ENCODE measurements at regions not wholly inside any gene's neighbourhood (a gene's known extent, or its start where the extent isn't known, plus 50 kb on each side); places are given as distances from the start of the nearest gene placed in this dataset.

DNA sequence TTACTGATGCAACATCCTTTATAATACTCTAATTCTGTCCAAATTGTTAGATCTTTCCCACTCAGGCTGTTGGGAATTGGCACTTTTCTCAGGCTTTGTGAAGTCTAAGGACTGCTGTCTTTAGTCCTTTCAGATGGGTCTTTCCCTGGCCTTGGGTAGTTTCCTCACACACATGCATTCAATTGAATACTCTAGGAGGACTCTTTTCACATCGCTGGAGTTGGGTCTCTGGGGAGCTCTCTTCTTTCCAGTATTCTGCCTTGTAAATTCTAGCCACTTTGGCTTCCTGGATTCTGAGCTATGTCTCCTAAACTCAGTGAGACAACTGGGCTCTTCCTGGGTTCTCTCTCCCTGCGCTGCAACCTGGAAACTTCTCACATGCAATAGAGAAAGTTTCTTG, 215.5 kb downstream of the SNX18 start:
- H3K9me2 ChIP-seq (ENCODE audit: insufficient read depth), result no peaks in the 10 kb centered on the region
- H3K27me3 ChIP-seq (ENCODE audit: insufficient read depth), result no peaks in the 10 kb centered on the region
- H3K27ac ChIP-seq (ENCODE audit: low read depth), result no peak overlapping the region
- Mint-ChIP-seq H3K4me1 (no peaks in the 10 kb centered on the region), H3K4me3 (no peak overlapping the region), H3K36me3 (ENCODE audit: low read depth) (no peaks in the 10 kb centered on the region), H3K27me3 (ENCODE audit: insufficient read depth, low read depth, poor library complexity) (peaks cover 4% of the 10 kb centered on the region), H3K9me3 (no peaks in the 10 kb centered on the region), H3K27ac (no peak overlapping the region)
- no peaks in the 10 kb centered on the region for H3F3A ChIP-seq (replicated peaks; ENCODE audit: low read depth)
- no peaks in the 10 kb centered on the region for H3K4me1 ChIP-seq (ENCODE audit: insufficient read depth)
- TF ChIP-seq STAT1 (IDR thresholded peaks at IDR 0.05; ENCODE audit: unreplicated experiment) (no peak), ZNF114 (CRISPR knock-in tag; IDR thresholded peaks at IDR 0.05) (no peak), JUNB (IDR thresholded peaks at IDR 0.05; ENCODE audit: unreplicated experiment) (no peak)
- no peaks in the 10 kb centered on the region for H3K36me3 ChIP-seq (ENCODE audit: insufficient read depth)
- DNase-seq (ENCODE audit: low spot score) (no peak), ATAC-seq (no peak)
- no peak overlapping the region for H2AFZ ChIP-seq
- H3K4me2 ChIP-seq, result no peak overlapping the region
- H3K4me3 ChIP-seq, result no peak overlapping the region
- no peaks in the 10 kb centered on the region for H4K20me1 ChIP-seq (replicated peaks; ENCODE audit: insufficient read depth)
- no peaks in the 10 kb centered on the region for H3K79me2 ChIP-seq (replicated peaks; ENCODE audit: insufficient read depth)

DNA sequence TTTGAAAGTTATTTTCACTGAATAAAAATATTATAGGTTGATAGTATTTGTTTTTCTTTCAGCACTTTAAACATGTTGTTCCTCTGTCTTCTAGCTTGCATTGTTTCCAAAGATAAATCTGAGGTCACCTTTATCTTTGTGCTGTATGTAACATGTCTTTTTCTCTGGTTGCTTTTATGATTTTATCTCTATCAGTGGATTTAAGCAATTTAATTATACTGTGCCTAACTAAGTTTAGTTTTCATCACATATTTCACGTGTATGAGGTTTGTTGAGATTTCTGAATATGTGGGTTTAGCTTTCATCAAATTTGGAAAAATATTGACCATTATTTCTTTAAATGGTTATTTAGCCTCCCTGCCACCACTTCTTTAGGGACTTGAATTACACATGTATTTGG, 214.5 kb downstream of the SNX18 start:
- Histone ChIP-seq H3K4me1 (ENCODE audit: insufficient read depth) (no peaks in the 10 kb centered on the region), H4K20me1 (replicated peaks; ENCODE audit: insufficient read depth) (no peaks in the 10 kb centered on the region), H3K4me2 (no peak overlapping the region), H3K9me2 (ENCODE audit: insufficient read depth) (no peaks in the 10 kb centered on the region), H3K79me2 (replicated peaks; ENCODE audit: insufficient read depth) (no peaks in the 10 kb centered on the region), H3F3A (replicated peaks; ENCODE audit: low read depth) (no peaks in the 10 kb centered on the region), H2AFZ (no peak overlapping the region), H3K27me3 (ENCODE audit: insufficient read depth) (no peaks in the 10 kb centered on the region), H3K27ac (ENCODE audit: low read depth) (no peak overlapping the region), H3K36me3 (ENCODE audit: insufficient read depth) (no peaks in the 10 kb centered on the region), H3K4me3 (no peak overlapping the region)
- H3K27me3 Mint-ChIP-seq (ENCODE audit: insufficient read depth, low read depth, poor library complexity), result peaks cover 4% of the 10 kb centered on the region
- H3K27ac Mint-ChIP-seq, result no peak overlapping the region
- H3K4me3 Mint-ChIP-seq, result no peak overlapping the region
- no peaks in the 10 kb centered on the region for H3K9me3 Mint-ChIP-seq
- DNase-seq (ENCODE audit: low spot score), result no peak
- no peaks in the 10 kb centered on the region for H3K36me3 Mint-ChIP-seq (ENCODE audit: low read depth)
- no peaks in the 10 kb centered on the region for H3K4me1 Mint-ChIP-seq
- no peak for ATAC-seq
- no peak for TF ChIP-seq CREB1 (CRISPR knock-in tag; IDR thresholded peaks at IDR 0.05; ENCODE audit: low read depth)
- TF ChIP-seq, protein P1, sequence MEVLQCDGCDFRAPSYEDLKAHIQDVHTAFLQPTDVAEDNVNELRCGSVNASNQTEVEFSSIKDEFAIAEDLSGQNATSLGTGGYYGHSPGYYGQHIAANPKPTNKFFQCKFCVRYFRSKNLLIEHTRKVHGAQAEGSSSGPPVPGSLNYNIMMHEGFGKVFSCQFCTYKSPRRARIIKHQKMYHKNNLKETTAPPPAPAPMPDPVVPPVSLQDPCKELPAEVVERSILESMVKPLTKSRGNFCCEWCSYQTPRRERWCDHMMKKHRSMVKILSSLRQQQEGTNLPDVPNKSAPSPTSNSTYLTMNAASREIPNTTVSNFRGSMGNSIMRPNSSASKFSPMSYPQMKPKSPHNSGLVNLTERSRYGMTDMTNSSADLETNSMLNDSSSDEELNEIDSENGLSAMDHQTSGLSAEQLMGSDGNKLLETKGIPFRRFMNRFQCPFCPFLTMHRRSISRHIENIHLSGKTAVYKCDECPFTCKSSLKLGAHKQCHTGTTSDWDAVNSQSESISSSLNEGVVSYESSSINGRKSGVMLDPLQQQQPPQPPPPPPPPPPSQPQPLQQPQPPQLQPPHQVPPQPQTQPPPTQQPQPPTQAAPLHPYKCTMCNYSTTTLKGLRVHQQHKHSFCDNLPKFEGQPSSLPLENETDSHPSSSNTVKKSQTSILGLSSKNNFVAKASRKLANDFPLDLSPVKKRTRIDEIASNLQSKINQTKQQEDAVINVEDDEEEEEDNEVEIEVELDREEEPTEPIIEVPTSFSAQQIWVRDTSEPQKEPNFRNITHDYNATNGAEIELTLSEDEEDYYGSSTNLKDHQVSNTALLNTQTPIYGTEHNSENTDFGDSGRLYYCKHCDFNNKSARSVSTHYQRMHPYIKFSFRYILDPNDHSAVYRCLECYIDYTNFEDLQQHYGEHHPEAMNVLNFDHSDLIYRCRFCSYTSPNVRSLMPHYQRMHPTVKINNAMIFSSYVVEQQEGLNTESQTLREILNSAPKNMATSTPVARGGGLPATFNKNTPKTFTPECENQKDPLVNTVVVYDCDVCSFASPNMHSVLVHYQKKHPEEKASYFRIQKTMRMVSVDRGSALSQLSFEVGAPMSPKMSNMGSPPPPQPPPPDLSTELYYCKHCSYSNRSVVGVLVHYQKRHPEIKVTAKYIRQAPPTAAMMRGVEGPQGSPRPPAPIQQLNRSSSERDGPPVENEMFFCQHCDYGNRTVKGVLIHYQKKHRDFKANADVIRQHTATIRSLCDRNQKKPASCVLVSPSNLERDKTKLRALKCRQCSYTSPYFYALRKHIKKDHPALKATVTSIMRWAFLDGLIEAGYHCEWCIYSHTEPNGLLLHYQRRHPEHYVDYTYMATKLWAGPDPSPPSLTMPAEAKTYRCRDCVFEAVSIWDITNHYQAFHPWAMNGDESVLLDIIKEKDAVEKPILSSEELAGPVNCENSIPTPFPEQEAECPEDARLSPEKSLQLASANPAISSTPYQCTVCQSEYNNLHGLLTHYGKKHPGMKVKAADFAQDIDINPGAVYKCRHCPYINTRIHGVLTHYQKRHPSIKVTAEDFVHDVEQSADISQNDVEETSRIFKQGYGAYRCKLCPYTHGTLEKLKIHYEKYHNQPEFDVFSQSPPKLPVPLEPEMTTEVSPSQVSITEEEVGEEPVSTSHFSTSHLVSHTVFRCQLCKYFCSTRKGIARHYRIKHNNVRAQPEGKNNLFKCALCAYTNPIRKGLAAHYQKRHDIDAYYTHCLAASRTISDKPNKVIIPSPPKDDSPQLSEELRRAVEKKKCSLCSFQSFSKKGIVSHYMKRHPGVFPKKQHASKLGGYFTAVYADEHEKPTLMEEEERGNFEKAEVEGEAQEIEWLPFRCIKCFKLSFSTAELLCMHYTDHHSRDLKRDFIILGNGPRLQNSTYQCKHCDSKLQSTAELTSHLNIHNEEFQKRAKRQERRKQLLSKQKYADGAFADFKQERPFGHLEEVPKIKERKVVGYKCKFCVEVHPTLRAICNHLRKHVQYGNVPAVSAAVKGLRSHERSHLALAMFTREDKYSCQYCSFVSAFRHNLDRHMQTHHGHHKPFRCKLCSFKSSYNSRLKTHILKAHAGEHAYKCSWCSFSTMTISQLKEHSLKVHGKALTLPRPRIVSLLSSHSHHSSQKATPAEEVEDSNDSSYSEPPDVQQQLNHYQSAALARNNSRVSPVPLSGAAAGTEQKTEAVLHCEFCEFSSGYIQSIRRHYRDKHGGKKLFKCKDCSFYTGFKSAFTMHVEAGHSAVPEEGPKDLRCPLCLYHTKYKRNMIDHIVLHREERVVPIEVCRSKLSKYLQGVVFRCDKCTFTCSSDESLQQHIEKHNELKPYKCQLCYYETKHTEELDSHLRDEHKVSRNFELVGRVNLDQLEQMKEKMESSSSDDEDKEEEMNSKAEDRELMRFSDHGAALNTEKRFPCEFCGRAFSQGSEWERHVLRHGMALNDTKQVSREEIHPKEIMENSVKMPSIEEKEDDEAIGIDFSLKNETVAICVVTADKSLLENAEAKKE (CRISPR knock-in tag; IDR thresholded peaks at IDR 0.05), result no peak
- no peak for TF ChIP-seq NANOG (IDR thresholded peaks at IDR 0.05; ENCODE audit: borderline replicate concordance)
- no peak for TF ChIP-seq POLR2AphosphoS5 (IDR thresholded peaks at IDR 0.05; ENCODE audit: low read depth)
- TF ChIP-seq ZNF331 (CRISPR knock-in tag; IDR thresholded peaks at IDR 0.05; ENCODE audit: low read depth), result no peak
- TF ChIP-seq, protein P2, sequence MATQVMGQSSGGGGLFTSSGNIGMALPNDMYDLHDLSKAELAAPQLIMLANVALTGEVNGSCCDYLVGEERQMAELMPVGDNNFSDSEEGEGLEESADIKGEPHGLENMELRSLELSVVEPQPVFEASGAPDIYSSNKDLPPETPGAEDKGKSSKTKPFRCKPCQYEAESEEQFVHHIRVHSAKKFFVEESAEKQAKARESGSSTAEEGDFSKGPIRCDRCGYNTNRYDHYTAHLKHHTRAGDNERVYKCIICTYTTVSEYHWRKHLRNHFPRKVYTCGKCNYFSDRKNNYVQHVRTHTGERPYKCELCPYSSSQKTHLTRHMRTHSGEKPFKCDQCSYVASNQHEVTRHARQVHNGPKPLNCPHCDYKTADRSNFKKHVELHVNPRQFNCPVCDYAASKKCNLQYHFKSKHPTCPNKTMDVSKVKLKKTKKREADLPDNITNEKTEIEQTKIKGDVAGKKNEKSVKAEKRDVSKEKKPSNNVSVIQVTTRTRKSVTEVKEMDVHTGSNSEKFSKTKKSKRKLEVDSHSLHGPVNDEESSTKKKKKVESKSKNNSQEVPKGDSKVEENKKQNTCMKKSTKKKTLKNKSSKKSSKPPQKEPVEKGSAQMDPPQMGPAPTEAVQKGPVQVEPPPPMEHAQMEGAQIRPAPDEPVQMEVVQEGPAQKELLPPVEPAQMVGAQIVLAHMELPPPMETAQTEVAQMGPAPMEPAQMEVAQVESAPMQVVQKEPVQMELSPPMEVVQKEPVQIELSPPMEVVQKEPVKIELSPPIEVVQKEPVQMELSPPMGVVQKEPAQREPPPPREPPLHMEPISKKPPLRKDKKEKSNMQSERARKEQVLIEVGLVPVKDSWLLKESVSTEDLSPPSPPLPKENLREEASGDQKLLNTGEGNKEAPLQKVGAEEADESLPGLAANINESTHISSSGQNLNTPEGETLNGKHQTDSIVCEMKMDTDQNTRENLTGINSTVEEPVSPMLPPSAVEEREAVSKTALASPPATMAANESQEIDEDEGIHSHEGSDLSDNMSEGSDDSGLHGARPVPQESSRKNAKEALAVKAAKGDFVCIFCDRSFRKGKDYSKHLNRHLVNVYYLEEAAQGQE (IDR thresholded peaks at IDR 0.05; ENCODE audit: unreplicated experiment), result no peak
- TF ChIP-seq, protein P3, sequence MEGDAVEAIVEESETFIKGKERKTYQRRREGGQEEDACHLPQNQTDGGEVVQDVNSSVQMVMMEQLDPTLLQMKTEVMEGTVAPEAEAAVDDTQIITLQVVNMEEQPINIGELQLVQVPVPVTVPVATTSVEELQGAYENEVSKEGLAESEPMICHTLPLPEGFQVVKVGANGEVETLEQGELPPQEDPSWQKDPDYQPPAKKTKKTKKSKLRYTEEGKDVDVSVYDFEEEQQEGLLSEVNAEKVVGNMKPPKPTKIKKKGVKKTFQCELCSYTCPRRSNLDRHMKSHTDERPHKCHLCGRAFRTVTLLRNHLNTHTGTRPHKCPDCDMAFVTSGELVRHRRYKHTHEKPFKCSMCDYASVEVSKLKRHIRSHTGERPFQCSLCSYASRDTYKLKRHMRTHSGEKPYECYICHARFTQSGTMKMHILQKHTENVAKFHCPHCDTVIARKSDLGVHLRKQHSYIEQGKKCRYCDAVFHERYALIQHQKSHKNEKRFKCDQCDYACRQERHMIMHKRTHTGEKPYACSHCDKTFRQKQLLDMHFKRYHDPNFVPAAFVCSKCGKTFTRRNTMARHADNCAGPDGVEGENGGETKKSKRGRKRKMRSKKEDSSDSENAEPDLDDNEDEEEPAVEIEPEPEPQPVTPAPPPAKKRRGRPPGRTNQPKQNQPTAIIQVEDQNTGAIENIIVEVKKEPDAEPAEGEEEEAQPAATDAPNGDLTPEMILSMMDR (conservative IDR thresholded peaks at IDR 0.05; ENCODE audit: low read depth in 2 of 2), result no peak
- TF ChIP-seq EZH2phosphoT487 (IDR thresholded peaks at IDR 0.05; ENCODE audit: unreplicated experiment), result no peak
- no peak for TF ChIP-seq STAT1 (IDR thresholded peaks at IDR 0.05; ENCODE audit: unreplicated experiment)
- TF ChIP-seq JUNB (IDR thresholded peaks at IDR 0.05; ENCODE audit: unreplicated experiment), result no peak

All from GM23338 (cell line).